SHP77 treated with DMSO at 0.1 percent for 48 hours (cell line): ENCODE measurements at regions not wholly inside any gene's neighbourhood (a gene's known extent, or its start where the extent isn't known, plus 50 kb on each side); places are given as distances from the start of the nearest gene placed in this dataset.
"Not testable (repeated sequence)": the region's sequence is repeated elsewhere in the genome, so short reads cannot be mapped to it uniquely, and the experiment has no call there.

Source experiments
- DNase-seq: peaks from one replicate; lab custom pipeline; 2025; lab: John Stamatoyannopoulos, UW

DNA sequence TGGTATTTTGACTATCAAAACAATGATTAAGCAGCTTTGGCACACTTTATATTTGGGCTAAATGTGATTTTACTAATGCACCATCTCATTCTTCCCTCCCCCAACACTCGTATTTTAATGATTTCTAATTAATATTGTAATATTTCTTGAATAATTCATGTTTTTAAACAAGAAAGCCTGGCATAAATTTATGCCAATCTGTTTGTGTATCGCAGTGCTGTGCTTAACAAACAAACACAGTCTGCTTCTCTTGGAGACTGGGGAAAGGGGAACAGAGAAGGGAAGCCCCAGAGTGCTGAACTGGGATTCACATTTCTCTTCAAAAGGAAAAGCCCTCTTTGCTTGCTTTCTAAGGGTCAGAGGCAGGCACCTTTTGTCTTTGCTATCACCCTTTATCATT is 496.9 kb upstream of the STXBP6 start:
- no peak for DNase-seq

DNA sequence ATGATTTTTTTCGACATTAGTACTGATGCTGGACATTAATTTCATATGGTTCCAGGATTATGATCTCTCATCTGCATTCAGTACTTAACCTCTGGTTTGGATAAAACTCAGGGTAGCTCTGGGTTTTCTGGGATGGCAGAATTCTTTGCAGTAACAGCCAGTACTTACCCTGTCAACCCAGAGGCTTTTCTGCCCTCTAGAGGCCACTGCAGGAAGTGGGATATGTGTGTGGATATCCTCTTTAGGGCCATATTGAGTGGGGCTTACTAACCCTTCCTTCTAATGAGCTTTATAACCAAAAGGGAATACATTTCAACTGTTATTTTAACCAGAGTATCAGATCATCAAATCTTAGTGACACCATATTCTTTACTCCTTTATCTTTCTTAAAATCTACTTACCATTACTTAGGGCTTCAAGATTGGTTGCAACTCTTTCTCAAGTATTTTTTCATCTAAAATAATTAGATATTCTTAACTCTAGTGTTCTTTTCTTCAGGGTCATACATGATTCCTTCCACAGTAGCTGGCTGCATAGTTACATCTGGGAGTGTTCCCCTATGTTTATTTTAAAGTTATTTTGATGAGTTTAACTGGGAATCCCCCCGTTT is 488.0 kb upstream of the STXBP6 start:
- DNase-seq: peak; percentile 27

DNA sequence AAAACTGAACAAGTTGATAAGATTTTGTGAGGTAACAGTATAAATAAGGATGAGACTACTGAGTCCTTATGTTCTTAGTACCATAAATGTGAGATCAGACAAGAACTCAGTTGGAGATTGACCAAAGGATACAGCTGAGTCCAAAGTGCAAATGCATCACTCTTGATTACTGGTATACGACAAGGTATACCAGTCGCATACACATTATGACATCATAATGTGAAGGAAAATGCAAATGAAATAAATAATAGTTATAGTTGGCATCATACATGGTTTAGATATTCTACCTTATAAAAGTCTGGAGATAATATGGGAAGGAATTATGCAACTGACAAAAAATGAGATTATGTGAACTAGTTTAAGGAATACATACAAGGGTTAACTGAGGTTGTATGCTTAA is 476.3 kb upstream of the STXBP6 start:
- DNase-seq: no peak

DNA sequence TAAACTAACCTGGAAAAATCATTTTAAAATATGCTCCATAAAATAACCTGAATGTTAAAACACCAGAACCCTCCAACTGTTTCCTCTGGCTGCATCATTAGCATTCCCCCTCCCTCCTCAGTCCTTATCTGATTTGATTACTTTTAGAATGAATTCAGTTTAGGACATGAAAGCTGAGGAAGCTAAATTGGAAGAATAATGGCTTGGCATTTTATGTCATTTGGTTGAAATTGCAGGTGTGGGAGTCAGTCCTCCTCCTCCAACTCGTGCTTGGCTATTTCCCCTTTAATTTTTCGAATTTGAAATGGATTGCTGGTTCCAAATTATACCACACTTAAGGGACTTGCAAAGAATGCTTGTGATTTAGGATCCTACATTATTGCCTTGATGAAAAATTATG is 473.0 kb upstream of the STXBP6 start:
- no peak for DNase-seq

DNA sequence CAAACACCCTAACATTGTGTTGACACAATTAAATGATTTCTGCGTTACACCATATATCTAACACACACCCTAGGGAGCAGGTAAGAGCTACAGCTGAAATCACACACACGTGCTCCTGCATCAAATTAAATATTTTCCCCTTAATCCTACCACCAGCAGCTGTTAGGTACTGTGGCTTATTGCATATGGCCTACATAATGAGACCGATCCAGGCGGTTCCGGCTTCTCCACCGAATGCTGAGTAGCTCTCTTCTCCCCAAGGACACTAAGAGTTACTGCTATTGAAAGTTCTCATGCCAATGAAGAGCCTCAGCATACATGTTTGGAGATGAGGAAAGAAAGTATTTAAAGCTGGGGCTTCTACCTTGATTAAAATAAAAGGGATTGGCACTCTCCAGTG is 472.2 kb upstream of the STXBP6 start:
- no peak for DNase-seq

DNA sequence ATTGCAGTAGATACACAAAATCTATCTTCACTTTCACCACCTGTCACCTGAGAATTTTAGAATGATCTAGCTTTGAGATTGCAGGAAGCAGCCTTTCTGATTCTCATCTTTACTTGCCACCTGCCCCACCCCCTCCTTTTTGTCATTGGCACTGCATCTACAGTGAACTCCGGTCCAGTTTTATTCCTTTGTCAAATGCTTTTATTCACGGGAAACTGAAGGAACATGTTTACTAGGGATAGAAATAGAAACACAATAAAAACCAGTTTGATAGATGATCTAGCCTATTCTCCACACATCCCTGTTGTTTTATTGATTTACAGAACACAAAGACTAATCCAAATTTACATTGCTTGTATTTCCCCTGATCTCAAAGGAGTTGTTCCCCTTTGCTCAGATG is 471.7 kb upstream of the STXBP6 start:
- DNase-seq: no peak

DNA sequence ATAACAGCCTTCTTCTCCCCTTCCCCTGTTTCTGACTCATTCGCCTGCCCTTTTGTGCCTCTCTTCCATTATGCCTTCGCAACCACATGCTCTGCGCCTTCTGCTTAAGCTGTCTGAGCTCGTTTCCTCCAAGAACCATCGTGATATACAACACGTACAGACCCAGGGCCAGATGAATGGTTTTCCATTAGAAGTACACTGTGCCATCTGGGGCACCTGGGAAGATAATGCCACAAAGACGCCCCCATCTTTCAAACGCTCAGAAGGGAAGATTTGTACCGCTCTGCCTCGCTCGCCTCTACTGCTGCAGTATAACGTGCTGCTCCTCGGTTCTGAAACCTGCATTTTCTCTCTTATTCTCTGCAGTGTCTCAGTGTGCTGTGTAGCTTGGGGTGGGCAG is 470.9 kb upstream of the STXBP6 start:
- DNase-seq: no peak

DNA sequence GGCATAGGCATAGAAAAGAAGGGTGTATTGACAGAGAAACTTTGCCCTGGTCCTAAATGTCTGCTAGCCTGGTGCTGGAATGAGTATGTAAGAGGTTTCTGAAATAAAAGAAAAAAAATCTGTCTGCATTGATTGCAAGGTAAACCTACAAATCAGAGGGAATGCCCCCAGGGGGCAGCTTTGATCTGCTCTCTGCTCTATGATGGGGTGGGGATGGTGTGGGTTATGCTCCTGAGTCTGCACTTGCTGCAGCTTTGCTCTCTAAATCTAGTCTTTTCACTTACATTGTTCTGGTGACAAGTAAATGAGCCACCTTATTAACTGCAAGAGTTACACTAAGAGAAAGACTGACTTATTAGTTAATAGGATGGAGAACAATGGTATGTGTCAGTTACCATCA is 468.4 kb upstream of the STXBP6 start:
- no peak for DNase-seq

DNA sequence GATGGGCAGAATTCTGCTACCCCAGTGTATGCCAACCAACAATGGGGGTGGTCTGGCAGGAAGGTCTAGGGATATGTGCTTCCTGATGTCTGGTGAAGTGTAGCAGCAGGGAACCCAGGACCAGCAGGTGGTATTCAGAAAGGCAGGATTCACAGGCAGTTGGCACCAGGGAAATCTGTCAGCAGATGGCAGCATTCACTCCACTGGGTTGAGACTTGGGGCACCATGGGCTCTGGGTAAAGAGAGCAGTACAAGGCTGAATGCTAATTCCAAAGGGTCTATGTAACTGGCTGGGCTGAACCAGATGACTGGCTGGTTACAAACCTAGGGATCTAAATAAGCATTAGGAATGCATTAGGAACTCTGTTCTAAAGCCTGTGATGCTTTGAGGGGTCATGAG is 466.9 kb upstream of the STXBP6 start:
- no peak for DNase-seq

DNA sequence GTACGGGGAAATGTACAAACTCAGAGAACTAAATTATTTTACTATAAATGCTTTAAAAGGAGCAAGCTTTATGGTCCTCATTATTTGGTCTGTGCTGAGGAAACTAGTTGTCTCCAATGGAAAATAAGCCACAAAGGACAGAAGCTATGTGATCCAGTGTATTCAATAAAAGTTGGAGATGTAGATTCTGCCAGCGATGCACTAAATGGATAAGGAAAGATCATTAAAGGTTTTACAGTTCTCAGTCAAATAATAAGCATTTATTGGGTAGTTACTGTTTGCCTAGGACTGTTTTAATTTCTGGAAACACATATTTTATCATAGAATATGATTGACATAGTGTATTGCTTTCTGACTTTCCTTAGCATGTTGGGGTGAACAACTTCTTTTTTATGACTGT is 458.9 kb upstream of the STXBP6 start:
- no peak for DNase-seq

DNA sequence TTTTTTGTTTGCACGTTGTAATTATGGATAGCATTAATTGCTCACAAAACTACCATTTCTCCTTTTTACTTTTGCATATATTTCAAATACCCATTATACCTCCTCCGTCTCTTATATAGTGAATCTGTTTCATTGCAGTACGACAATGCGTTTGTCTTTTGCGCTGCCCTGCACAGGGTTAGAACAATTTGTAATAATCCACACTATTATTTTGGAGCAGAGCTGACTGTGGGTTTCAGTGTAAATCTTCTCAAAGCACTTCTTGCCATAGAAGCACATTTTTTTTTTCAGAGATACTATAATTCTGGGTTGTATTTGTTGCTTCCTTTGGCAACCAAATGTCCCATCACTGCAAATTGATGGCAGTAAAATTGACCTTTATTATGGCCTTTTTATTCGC is 451.8 kb upstream of the STXBP6 start:
- DNase-seq: no peak

DNA sequence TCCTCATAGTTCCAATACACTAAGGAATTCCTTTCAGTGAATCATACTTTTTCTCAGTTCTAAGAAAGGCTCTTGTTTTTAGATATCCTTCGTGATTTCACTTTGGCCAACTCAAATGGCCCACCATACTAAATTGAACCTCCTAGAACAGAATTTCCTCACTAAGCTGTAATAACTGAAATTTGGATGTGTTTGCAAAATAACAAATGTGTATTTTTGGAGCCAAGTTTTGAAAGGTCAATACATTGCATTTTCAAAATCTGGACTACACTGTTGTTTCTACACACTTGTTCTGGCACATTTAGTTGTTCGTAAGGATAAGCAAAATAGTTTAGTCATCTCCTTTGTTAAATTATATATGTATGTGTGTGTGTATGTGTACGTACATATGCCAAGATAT is 439.0 kb upstream of the STXBP6 start:
- no peak for DNase-seq

DNA sequence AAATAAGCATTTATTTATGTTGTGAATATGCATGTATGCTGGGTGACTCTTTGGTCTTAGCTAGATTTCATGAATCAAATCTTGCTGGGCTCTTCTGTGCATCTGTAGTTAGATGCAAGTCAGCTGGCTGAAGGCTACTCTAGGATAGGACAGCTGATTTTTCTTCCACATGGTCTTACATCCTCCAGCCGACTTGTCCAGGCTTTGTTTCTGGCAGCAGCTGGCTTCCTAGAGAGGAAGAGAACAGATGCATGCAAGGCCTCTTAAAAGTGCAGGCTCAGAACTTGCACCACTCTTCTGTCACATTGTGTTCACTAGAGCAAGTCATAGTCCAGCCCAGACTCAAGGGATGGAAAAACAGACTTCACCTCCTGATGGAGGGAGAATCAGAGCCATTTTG is 435.4 kb upstream of the STXBP6 start:
- no peak for DNase-seq

DNA sequence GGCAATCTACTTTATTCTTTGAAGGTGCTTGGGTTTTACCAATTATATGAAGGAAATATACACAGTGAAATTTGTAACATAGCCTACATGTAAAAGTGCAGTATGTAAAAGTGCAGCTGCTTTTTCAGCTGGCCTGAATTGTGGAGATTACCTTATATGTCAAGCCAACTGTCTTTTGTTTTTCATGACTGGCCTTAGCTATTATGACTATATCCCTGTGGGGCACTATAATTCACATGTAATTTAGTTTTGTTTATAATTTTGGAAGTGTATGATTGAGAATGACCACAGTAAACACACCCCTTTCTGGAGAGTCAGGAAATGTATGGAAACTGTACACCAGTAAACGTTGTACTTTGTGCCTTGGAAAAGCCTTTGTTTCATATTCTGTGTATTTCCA is 435.0 kb upstream of the STXBP6 start:
- DNase-seq: no peak

DNA sequence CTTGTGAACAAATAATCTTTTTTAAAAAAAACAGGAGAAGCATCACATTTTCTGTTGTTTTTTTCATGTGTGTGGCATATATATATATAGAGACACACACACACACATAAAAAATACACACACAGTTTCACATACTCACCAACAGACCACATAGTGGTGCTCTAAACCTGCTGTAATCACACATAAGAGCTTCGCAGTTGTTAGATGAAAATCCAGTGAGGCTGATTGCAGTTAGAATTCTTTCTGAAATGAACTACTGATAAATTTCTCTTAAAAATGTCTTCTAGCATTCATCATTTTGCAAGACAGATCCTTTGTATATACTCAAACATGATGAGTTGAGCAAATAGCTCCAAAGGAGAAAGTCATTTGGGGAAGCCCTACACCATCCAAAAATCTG is 434.3 kb upstream of the STXBP6 start:
- no peak for DNase-seq

DNA sequence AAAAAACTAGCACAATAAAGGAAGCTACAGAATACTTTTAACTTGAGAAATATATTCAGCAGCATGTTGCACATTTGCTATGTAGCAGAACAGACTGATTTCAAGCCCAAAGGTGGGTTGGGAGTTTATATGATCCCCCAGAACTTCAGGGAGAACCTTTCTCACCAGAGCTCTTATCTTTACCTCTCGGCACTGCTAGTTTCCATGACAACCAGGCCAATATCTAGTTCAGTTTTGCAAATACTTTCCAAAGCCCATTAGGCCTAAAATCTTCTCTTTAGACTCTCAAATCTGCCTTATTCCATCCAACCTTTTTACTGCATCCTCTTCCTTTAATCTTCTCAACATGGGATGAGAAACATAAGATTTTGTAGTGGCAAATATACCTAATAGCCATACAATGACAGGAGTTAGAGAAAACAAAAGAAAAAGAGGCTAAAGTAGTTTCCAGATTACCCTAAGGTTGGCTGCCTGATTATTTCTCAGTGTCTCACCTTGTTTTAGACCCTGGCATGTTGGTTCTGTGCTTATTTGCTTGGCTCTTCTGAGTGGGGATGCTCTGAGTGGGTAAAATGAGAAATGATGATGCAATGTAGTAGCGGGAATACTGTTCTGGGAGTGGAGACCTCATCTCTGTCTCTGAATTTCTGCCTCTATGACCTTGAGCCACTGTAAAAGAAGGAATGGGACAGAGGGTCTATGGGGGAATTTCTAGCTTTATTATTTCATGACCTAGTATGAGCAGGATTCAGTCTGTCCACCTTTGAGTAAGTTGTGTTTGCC is 427.6 kb upstream of the STXBP6 start:
- DNase-seq: no peak

DNA sequence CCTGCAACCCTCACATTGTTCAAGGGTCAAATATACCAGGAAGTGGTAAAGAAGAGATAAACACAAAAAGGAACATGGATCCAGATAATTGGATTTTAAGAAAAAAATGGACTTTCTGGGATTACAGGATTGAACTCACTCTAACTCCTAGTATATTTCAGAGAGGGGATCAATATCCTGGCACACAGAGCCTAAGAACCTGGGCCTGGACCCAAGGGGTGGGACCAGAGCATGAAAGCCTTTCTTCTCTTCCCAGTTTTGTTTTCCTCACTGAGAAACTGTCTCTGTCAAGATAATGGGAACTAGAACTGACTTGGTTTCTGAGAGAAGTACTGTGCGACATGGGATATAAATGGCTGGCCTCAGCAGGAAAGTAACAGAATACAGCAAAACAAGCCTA is 422.8 kb upstream of the STXBP6 start:
- no peak for DNase-seq

DNA sequence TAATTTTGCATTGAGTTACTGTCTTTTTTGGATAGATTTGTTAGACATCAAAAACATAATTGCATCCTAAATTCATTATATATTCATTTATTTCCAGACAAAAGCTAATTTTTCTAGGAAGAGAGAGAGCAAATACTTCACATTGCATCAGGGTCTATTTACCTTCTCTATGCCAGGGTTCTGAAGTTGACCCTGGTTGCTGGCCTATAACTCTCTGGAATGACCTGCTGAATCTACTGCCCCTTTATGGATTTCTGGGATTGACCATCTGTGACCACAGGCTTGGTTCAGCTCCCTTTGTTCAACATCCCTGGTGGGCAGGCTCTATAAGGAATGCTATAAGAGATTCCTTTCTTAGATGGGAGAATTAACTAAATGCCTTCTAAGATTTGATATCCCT is 414.8 kb upstream of the STXBP6 start:
- no peak for DNase-seq

DNA sequence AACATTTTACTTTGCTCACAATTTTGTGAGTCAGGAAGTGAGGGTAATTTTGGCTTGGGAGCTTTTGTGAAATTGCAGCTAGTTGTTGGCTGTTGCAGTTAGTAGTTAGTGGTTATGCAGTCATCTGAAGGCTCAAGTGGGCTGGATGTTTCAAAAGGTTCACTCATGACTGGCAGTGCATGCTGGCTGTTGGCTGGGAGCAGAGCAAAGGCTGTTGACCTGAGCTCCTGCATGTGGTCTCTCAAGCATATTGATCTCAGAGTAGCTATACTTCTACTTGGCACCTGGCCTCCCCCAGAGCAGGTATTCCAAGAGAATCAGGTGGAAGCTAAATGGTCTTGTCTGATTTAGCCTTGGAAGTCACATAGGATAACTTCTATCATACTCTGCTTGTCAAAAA is 414.1 kb upstream of the STXBP6 start:
- DNase-seq: no peak

DNA sequence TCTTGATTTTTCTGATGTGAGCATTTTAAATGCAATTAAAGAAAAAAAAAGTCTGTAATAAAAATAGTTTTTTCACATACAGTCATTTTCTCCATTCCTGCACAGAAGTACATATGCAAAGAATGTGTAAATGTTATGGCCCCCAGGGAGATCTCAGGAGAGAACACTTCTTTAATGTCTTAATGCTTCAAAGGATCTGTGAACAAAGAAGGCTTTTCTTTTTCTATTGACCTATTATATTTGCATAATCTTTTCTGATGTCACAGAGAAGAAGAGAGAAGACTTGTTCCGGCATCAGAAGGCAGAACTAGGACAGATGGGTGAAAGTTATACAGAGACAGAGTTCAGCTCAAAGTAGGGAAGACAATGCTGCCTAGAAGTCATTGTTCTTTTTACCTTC is 413.5 kb upstream of the STXBP6 start:
- DNase-seq: no peak

DNA sequence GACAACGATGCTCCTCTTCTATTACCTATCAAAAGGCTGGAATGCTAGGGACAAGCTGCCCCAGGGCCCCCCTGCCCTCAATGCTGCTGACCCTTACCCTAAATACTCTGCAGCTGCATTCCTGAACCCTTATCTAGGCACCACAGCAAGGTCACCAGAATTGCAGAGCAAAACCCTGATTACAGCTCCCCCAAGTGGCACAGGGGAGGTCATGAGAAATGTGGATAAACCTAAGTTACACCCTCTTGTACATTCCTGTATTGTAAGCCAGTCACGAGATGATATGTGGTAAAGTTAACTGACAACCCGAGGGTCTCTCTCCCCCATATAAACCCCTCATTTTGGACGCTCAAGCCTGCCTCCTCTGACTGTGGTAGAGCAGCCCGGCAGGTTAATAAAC is 411.8 kb upstream of the STXBP6 start:
- DNase-seq: no peak

DNA sequence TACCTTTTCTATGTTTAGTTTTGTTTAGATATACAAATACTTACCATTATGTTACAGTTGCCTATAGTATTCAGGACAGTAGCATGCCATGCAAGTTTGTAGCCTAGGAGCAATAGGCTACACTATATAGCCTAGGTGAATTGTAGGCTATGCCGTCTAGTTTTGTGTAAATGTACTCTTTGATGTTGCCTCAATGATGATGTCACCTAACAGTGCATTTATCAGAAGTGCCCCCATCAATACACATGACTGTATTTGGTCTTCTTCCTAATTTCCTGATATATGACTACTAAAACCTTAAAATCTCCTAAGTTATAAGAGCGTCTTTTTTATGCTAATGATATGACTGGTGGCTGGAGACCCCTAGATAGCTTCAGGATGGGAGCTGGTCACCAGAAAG is 394.4 kb upstream of the STXBP6 start:
- DNase-seq: no peak

DNA sequence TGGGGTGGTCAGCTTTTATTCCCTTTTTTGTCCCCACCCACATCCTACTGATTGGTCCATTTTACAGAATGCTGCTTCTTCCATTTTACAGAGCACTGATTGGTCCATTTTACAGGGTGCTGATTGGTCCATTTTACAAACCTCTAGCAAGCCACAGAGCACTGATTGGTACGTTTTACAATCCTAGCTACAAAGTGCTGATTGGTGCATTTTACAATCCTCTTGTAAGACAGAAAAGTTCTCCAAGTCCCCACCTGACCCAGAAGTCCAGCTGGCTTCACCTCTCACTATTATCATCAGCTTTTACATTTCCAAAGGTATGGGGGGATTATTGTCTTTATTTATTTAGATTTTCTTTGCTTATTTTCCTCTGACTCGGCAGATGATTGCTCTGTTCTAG is 390.4 kb upstream of the STXBP6 start:
- DNase-seq: not testable (repeated sequence)

DNA sequence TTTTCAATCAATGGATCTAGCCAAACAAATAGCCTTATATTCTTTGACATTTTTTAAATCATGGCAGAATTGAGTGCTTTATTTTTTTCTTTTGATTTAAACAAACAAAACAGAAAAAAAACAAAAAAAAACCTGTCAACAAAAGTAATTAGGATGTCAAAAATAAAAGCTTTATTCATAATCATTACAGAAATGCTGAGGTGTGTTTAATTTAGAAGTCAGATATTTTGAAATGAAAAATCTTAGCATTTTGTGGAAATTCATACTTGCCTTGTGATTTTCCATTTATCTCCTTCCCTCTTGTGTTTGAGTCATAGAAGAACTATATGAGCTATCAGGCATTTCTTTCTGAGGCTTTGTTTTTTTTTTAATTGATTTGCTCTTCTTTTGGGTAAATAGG is 387.0 kb upstream of the STXBP6 start:
- no peak for DNase-seq
